ENCODE measurements at regions not wholly inside any gene's neighbourhood (a gene's known extent, or its start where the extent isn't known, plus 50 kb on each side); places are given as distances from the start of the nearest gene placed in this dataset.

DNA sequence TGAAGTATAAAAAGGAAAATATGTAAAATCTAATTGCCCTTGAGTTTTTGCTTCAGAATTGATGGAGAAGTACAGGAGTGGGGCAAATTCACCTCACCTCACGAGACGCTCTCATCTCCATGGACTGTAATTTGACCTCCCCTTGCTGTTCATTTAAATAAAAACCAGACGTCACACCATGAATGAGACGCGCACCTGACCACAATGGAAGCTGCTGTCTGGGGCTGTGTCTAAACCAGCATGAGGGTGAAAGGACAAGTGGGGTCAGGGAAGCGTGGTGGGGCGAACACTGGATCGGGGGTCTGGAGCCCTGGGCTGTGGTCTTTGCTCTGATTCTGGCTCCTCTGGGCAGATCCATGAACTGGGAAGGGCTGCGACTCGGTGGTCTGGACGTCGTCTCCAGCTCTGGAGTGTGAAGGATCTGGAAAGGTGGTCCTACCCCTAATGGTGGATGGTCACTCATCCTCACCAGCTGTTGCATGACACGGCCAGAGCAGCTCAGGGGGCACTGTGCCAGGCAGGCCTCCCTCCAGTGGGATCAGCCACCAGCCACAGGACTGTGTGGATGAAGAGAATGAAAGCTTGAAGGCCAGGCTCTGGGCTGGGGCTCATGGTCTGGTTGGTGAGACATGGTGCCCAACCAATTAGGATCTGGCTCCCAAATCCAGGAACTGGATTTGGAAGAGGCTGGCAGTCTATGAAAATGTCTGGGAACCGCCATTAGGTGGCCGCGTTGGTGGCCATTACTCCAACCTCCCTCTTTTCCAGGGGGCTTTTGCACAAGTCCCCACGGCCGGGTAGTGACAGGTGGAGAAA, 728.6 kb downstream of the PTPRU start:
- no peak overlapping the region for H3K27ac ChIP-seq (ENCODE audit: low read depth, low read length)
- no peaks in the 10 kb centered on the region for H3K4me1 ChIP-seq (ENCODE audit: control insufficient read depth, low read length)
- TF ChIP-seq EZH2phosphoT487 (IDR thresholded peaks at IDR 0.05; ENCODE audit: borderline replicate concordance, low read length), result no peak
- TF ChIP-seq, protein P1, sequence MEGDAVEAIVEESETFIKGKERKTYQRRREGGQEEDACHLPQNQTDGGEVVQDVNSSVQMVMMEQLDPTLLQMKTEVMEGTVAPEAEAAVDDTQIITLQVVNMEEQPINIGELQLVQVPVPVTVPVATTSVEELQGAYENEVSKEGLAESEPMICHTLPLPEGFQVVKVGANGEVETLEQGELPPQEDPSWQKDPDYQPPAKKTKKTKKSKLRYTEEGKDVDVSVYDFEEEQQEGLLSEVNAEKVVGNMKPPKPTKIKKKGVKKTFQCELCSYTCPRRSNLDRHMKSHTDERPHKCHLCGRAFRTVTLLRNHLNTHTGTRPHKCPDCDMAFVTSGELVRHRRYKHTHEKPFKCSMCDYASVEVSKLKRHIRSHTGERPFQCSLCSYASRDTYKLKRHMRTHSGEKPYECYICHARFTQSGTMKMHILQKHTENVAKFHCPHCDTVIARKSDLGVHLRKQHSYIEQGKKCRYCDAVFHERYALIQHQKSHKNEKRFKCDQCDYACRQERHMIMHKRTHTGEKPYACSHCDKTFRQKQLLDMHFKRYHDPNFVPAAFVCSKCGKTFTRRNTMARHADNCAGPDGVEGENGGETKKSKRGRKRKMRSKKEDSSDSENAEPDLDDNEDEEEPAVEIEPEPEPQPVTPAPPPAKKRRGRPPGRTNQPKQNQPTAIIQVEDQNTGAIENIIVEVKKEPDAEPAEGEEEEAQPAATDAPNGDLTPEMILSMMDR (IDR thresholded peaks at IDR 0.05; ENCODE audit: low read depth, low read length, poor library complexity, severe bottlenecking), result no peak
- no peak overlapping the region for H3K4me3 ChIP-seq (ENCODE audit: low read length)
- H4K20me1 ChIP-seq (ENCODE audit: control insufficient read depth, insufficient read depth, low read depth, low read length), result no peaks in the 10 kb centered on the region
- H3K27me3 ChIP-seq (ENCODE audit: control insufficient read depth, low read length), result no peaks in the 10 kb centered on the region
- H3K36me3 ChIP-seq (ENCODE audit: control insufficient read depth, low read length), result no peaks in the 10 kb centered on the region
- no peaks in the 10 kb centered on the region for H3K9me3 ChIP-seq (ENCODE audit: control insufficient read depth, insufficient read depth, low read length)
- H3F3A ChIP-seq (ENCODE audit: control insufficient read depth, insufficient read depth), result no peaks in the 10 kb centered on the region
- H3K79me2 ChIP-seq (ENCODE audit: control insufficient read depth, low read length), result no peaks in the 10 kb centered on the region
- H3K4me2 ChIP-seq (ENCODE audit: low read length), result no peak overlapping the region
- H3K9me2 ChIP-seq (replicated peaks; ENCODE audit: control insufficient read depth, low read length), result no peaks in the 10 kb centered on the region

DNA sequence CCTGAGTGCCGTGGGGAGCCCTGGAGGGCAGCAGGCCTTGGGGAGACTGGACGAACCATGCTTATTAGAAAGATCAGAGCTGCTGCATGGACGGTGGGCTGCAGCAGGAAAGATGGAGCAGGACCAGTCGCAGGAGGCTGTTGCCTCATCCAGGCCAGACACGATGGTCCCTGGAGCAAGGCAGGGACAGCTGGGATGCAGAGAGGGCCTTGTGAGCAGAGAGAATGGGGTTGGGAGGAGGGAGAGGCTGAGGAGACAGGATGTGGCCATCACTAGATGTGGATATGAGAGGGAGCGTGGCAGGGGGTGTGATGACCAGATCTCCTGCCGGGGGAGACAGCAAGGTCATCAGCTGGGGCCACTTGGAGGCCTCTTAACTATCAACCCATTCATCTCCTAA, 727.6 kb downstream of the PTPRU start:
- H3K9me2 ChIP-seq (replicated peaks; ENCODE audit: control insufficient read depth, low read length), result no peaks in the 10 kb centered on the region
- TF ChIP-seq, protein P1 (IDR thresholded peaks at IDR 0.05; ENCODE audit: low read depth, low read length, poor library complexity, severe bottlenecking), result no peak
- TF ChIP-seq EZH2phosphoT487 (IDR thresholded peaks at IDR 0.05; ENCODE audit: borderline replicate concordance, low read length), result no peak
- no peaks in the 10 kb centered on the region for H3K4me1 ChIP-seq (ENCODE audit: control insufficient read depth, low read length)
- no peak overlapping the region for H3K4me2 ChIP-seq (ENCODE audit: low read length)
- H3K4me3 ChIP-seq (ENCODE audit: low read length), result no peak overlapping the region
- no peak overlapping the region for H3K27ac ChIP-seq (ENCODE audit: low read depth, low read length)
- no peaks in the 10 kb centered on the region for H3K9me3 ChIP-seq (ENCODE audit: control insufficient read depth, insufficient read depth, low read length)
- H3K27me3 ChIP-seq (ENCODE audit: control insufficient read depth, low read length), result no peaks in the 10 kb centered on the region
- H4K20me1 ChIP-seq (ENCODE audit: control insufficient read depth, insufficient read depth, low read depth, low read length), result no peaks in the 10 kb centered on the region
- H3F3A ChIP-seq (ENCODE audit: control insufficient read depth, insufficient read depth), result no peaks in the 10 kb centered on the region
- H3K79me2 ChIP-seq (ENCODE audit: control insufficient read depth, low read length), result no peaks in the 10 kb centered on the region
- H3K36me3 ChIP-seq (ENCODE audit: control insufficient read depth, low read length), result no peaks in the 10 kb centered on the region

DNA sequence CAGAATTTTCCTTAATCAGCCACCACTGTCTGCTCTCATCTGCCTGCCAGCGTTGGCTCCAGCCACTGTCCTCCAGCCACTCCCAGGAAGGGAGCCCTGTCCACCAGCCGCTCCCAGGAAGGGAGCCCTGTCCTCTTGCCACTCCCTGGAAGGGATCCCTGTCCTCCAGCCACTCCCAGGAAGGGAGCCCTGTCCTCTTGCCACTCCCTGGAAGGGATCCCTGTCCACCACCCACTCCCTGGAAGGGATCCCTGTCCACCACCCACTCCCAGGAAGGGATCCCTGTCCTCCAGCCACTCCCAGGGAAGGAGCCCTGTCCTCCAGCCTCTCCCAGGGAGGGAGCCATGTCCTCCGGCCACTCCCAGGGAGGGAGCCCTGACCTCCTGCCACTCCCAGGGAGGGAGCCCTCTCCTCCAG, 726.5 kb downstream of the PTPRU start:
- Histone ChIP-seq H4K20me1 (ENCODE audit: control insufficient read depth, insufficient read depth, low read depth, low read length) (no peaks in the 10 kb centered on the region), H3K4me2 (ENCODE audit: low read length) (no peak overlapping the region), H3K79me2 (ENCODE audit: control insufficient read depth, low read length) (no peaks in the 10 kb centered on the region), H3K4me1 (ENCODE audit: control insufficient read depth, low read length) (no peaks in the 10 kb centered on the region), H3K36me3 (ENCODE audit: control insufficient read depth, low read length) (no peaks in the 10 kb centered on the region), H3K4me3 (ENCODE audit: low read length) (no peak overlapping the region), H3K27ac (ENCODE audit: low read depth, low read length) (no peak overlapping the region), H3K27me3 (ENCODE audit: control insufficient read depth, low read length) (no peaks in the 10 kb centered on the region), H3F3A (ENCODE audit: control insufficient read depth, insufficient read depth) (no peaks in the 10 kb centered on the region), H3K9me3 (ENCODE audit: control insufficient read depth, insufficient read depth, low read length) (no peaks in the 10 kb centered on the region), H3K9me2 (replicated peaks; ENCODE audit: control insufficient read depth, low read length) (no peaks in the 10 kb centered on the region)
- TF ChIP-seq, protein P1 (IDR thresholded peaks at IDR 0.05; ENCODE audit: low read depth, low read length, poor library complexity, severe bottlenecking), result no peak
- TF ChIP-seq EZH2phosphoT487 (IDR thresholded peaks at IDR 0.05; ENCODE audit: borderline replicate concordance, low read length), result no peak
